Naive thymus-derived CD4-positive, alpha-beta T cell (primary cell): ENCODE measurements at regions not wholly inside any gene's neighbourhood (a gene's known extent, or its start where the extent isn't known, plus 50 kb on each side); places are given as distances from the start of the nearest gene placed in this dataset.

Experiments used
- ATAC-seq: fragments of 150-1000 bp; cut with Tn5 transposase; 2 replicates; pipeline ENCODE4 v1.10.0; 2021; ENCODE audit warnings: mild to moderate bottlenecking, moderate library complexity
- CTCF ChIA-PET: fragments of 350-600 bp; sonication (Branson Sonifier 250); formaldehyde crosslinking; loops from one replicate; lab custom pipeline; 2021; ENCODE audit warnings: antibody characterized with exemption; lab: Charles Lee
- POLR2A ChIA-PET: fragments of 350-600 bp; sonication (Branson Sonifier 250); formaldehyde crosslinking; loops from one replicate; lab custom pipeline; 2021; ENCODE audit warnings: antibody characterized with exemption, inconsistent platforms; lab: Charles Lee
- DNase-seq, 9 donors: peaks; one replicate each; pipeline versions ENCODE4 v3.0.0 to v3.0.0-alpha.2; 2020 to 2022; ENCODE audit warnings: mixed read lengths in 1 of 9
- H3K27ac ChIP-seq: one replicate; pipeline ENCODE4 v1.7.0; 2013; ENCODE audit warnings: mild to moderate bottlenecking, low read depth, low read length, moderate library complexity
- H3K27me3 ChIP-seq, 2 donors: one replicate each; pipeline ENCODE4 v1.7.0; 2013; ENCODE audit warnings: low read length in 2 of 2, mild to moderate bottlenecking in 2 of 2, moderate library complexity in 2 of 2; ENCODE audit not compliant: control insufficient read depth in 2 of 2, insufficient read depth in 2 of 2
- H3K36me3 ChIP-seq, 3 experiments: 1 replicate in 2 of 3; 2 replicates in 1 of 3; pipeline ENCODE4 v1.7.0; 2013; ENCODE audit warnings: low read length in 3 of 3, mild to moderate bottlenecking in 3 of 3, moderate library complexity in 1 of 3; ENCODE audit not compliant: insufficient read depth in 3 of 3, control insufficient read depth in 2 of 3
- H3K4me1 ChIP-seq, 2 donors: one replicate each; pipeline ENCODE4 v1.7.0; 2013; ENCODE audit warnings: low read length in 2 of 2, mild to moderate bottlenecking in 2 of 2, moderate library complexity in 1 of 2; ENCODE audit not compliant: control insufficient read depth in 2 of 2, insufficient read depth in 2 of 2
- H3K4me3 ChIP-seq: 2 replicates; pipeline ENCODE4 v1.7.0; 2013; ENCODE audit warnings: mild to moderate bottlenecking, low read length
- H3K9me3 ChIP-seq, 3 experiments: 1 replicate in 2 of 3; 2 replicates in 1 of 3; pipeline ENCODE4 v1.7.0; 2013; ENCODE audit warnings: low read length in 3 of 3; ENCODE audit not compliant: control insufficient read depth in 2 of 3
- H3K27ac Mint-ChIP-seq, 9 donors: one replicate each; pipeline ENCODE4 v1.8.0; 2020 to 2022; ENCODE audit warnings: mixed read lengths in 9 of 9, mild to moderate bottlenecking in 8 of 9, moderate library complexity in 5 of 9, inconsistent platforms in 2 of 9
- H3K27me3 Mint-ChIP-seq, 5 donors: one replicate each; pipeline ENCODE4 v1.8.0; 2021 to 2022; ENCODE audit warnings: mixed read lengths in 5 of 5, mild to moderate bottlenecking in 1 of 5
- H3K36me3 Mint-ChIP-seq, 5 donors: one replicate each; pipeline ENCODE4 v1.8.0; 2020 to 2022; ENCODE audit warnings: mixed read lengths in 5 of 5, mild to moderate bottlenecking in 3 of 5, inconsistent platforms in 1 of 5
- H3K4me1 Mint-ChIP-seq, 7 donors: one replicate each; pipeline ENCODE4 v1.8.0; 2020 to 2022; ENCODE audit warnings: mixed read lengths in 7 of 7, mild to moderate bottlenecking in 3 of 7, inconsistent platforms in 1 of 7
- H3K4me3 Mint-ChIP-seq, 10 donors: one replicate each; pipeline ENCODE4 v1.8.0; 2020 to 2022; ENCODE audit warnings: mild to moderate bottlenecking in 10 of 10, mixed read lengths in 10 of 10, moderate library complexity in 6 of 10, inconsistent platforms in 2 of 10
- H3K9me3 Mint-ChIP-seq, 11 donors: one replicate each; pipeline ENCODE4 v1.8.0; 2020 to 2022; ENCODE audit warnings: mixed read lengths in 11 of 11, mild to moderate bottlenecking in 4 of 11, inconsistent platforms in 1 of 11, moderate library complexity in 1 of 11
- intact Hi-C, 2 donors: fragments of 100-400 bp; cut with micrococcal nuclease; formaldehyde crosslinking; loops; one replicate each; pipeline ENCODE4 v1.15.1; 2023

DNA sequence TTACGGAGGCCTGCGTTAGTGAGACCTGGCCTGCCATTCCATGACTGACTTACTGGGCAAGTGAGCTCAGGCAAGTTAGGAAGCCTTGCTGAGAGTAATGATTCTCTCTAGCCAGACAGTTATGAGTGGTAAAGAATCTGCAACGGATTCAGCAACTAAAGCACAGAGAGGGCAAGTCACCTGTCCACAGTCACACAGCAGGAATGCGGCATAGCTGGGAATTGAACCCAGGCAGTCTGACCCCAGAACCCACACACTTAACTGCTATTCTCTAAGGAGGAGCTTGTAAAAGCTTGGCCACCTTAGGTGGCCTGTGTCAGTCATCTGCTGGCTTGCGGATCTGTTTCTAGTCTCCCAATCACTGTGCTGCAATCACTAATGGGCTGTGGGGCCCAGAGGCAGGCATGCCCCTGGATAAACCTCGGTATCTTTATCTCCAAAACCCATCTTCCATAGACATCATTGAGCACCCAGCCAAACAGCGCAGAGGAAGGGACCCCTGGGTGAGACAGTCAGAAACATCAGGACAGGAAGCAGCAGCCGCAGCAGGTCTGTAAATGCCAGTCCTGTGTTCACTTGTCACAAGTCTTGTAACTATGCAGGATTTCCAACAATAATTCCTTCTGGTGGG is 215.9 kb upstream of the KCNG1 start:
- Histone ChIP-seq H3K36me3 (no peaks in the 10 kb centered on the region), H3K27ac (no peak overlapping the region), H3K27me3 (no peaks in the 10 kb centered on the region), H3K4me1 (no peaks in the 10 kb centered on the region), H3K4me3 (no peak overlapping the region), H3K9me3 (peaks cover 0 to 6% (median 0%) of the 10 kb centered on the region in 3 experiments)
- no peak overlapping the region for H3K4me3 Mint-ChIP-seq
- ChIA-PET POLR2A (no interaction called here), CTCF (no interaction called here)
- no peak for DNase-seq
- ATAC-seq = no peak
- peaks cover 14 to 38% (median 30%) of the 10 kb centered on the region in 5 donors for H3K27me3 Mint-ChIP-seq
- H3K27ac Mint-ChIP-seq = no peak overlapping the region
- peaks cover 0 to 4% (median 0%) of the 10 kb centered on the region in 5 donors for H3K36me3 Mint-ChIP-seq
- H3K4me1 Mint-ChIP-seq = peaks cover 0 to 2% (median 0%) of the 10 kb centered on the region in 7 donors
- H3K9me3 Mint-ChIP-seq = peaks cover 5 to 21% (median 11%) of the 10 kb centered on the region in 11 donors
- intact Hi-C loops = no loop called here

DNA sequence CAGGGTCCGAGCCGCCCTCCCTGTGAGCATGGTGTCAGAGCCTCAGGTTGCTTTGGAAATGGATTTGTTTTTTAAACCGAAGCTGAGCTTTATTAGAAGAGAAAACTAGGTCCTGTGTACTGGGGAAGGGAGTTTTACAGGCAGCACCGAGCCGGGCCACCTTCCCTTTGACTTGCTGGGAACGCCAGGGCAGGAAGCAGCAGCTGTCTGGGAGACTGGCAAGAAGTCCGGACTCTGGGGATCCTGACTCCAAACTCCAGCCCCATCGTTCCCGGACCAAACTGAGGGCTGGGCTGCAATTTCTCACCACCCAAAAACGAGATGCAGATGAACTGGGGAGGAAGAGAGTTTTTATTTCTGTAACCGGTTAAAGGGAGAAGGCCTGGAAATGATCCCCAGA is 214.9 kb upstream of the KCNG1 start:
- peaks cover 0 to 4% (median 0%) of the 10 kb centered on the region in 5 donors for H3K36me3 Mint-ChIP-seq
- no peak for ATAC-seq
- POLR2A ChIA-PET = no interaction called here

GRCh38 chr20:51237278-51237677 is 214.4 kb upstream of the KCNG1 start:
- intact Hi-C loops = no loop called here
- Mint-ChIP-seq H3K36me3 (peaks cover 0 to 4% (median 0%) of the 10 kb centered on the region in 5 donors), H3K27ac (no peak overlapping the region), H3K4me1 (peaks cover 0 to 2% (median 0%) of the 10 kb centered on the region in 7 donors), H3K4me3 (no peak overlapping the region), H3K9me3 (peaks cover 0 to 8% (median 3%) of the 10 kb centered on the region in 11 donors), H3K27me3 (peaks cover 11 to 42% (median 29%) of the 10 kb centered on the region in 5 donors)
- ATAC-seq (no peak), DNase-seq (no peak)
- Histone ChIP-seq H3K9me3 (no peaks in the 10 kb centered on the region), H3K36me3 (no peaks in the 10 kb centered on the region), H3K27me3 (no peaks in the 10 kb centered on the region), H3K27ac (no peak overlapping the region), H3K4me1 (no peaks in the 10 kb centered on the region), H3K4me3 (no peak overlapping the region)
- POLR2A ChIA-PET = no interaction called here
- CTCF ChIA-PET = no interaction called here

More for the DNA sequence above, 214.9 kb upstream of the KCNG1 start:
- Histone ChIP-seq H3K4me1 (no peaks in the 10 kb centered on the region), H3K27me3 (no peaks in the 10 kb centered on the region), H3K36me3 (no peaks in the 10 kb centered on the region), H3K9me3 (peaks cover 0 to 5% (median 0%) of the 10 kb centered on the region in 3 experiments), H3K4me3 (no peak overlapping the region), H3K27ac (no peak overlapping the region)
- Mint-ChIP-seq H3K4me3 (no peak overlapping the region), H3K27me3 (peaks cover 11 to 42% (median 31%) of the 10 kb centered on the region in 5 donors), H3K9me3 (peaks cover under 1 to 13% (median 6%) of the 10 kb centered on the region in 11 donors), H3K4me1 (peaks cover 0 to 2% (median 0%) of the 10 kb centered on the region in 7 donors), H3K27ac (no peak overlapping the region)
- intact Hi-C loops = no loop called here
- no peak for DNase-seq
- CTCF ChIA-PET = no interaction called here

DNA sequence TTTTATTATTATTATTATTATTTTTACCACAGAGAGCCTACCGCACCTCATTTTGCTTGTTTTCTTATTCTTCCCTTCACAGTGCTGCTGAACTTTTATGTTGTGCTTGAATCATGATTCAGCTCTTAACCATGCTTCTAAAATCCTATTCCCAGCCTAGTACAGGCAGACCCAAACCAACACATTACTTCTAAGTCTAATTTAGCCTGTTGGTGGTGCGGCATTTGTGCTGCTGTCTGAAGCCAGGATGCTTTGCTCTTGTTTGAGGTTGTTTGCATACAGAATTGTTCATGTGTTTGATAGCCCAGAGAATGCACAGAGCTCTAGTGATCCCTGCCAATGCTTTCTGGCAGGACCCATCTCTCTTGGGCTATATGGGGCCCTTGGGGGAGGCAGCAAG is 213.5 kb upstream of the KCNG1 start:
- Mint-ChIP-seq H3K4me1 (peaks cover 0 to 2% (median 0%) of the 10 kb centered on the region in 7 donors), H3K27ac (no peak overlapping the region), H3K27me3 (peaks cover 11 to 37% (median 28%) of the 10 kb centered on the region in 5 donors), H3K36me3 (no peaks in the 10 kb centered on the region), H3K4me3 (no peak overlapping the region), H3K9me3 (peaks cover 0 to 4% (median 0%) of the 10 kb centered on the region in 11 donors)
- Histone ChIP-seq H3K9me3 (no peaks in the 10 kb centered on the region), H3K4me3 (no peak overlapping the region), H3K27ac (no peak overlapping the region), H3K36me3 (no peaks in the 10 kb centered on the region), H3K4me1 (no peaks in the 10 kb centered on the region), H3K27me3 (no peaks in the 10 kb centered on the region)
- POLR2A ChIA-PET = no interaction called here
- no peak for ATAC-seq
- intact Hi-C loops = no loop called here
- DNase-seq = no peak
- CTCF ChIA-PET = interaction anchor here (0.5 kb wide), 1 partner anchor 1004 kb away, joined by 4 read pairs; no protein-coding TSS in a partner anchor

- intact Hi-C loops = no loop called here
- H3K4me1 ChIP-seq = no peaks in the 10 kb centered on the region
- Mint-ChIP-seq H3K27me3 (peaks cover 9 to 40% (median 23%) of the 10 kb centered on the region in 5 donors), H3K27ac (no peak overlapping the region), H3K36me3 (no peaks in the 10 kb centered on the region), H3K4me1 (peaks cover 0 to 2% (median 0%) of the 10 kb centered on the region in 7 donors), H3K9me3 (peaks cover 0 to 7% (median 0%) of the 10 kb centered on the region in 11 donors), H3K4me3 (no peak overlapping the region)
- no peaks in the 10 kb centered on the region for H3K36me3 ChIP-seq
- DNase-seq = no peak
- no peak overlapping the region for H3K4me3 ChIP-seq
- no peak overlapping the region for H3K27ac ChIP-seq
- CTCF ChIA-PET = no interaction called here
- no peaks in the 10 kb centered on the region for H3K27me3 ChIP-seq
- POLR2A ChIA-PET = no interaction called here
- ATAC-seq = no peak
- H3K9me3 ChIP-seq = no peaks in the 10 kb centered on the region
Measured at GRCh38 chr20:51233345-51233744, 210.4 kb upstream of the KCNG1 start.

DNA sequence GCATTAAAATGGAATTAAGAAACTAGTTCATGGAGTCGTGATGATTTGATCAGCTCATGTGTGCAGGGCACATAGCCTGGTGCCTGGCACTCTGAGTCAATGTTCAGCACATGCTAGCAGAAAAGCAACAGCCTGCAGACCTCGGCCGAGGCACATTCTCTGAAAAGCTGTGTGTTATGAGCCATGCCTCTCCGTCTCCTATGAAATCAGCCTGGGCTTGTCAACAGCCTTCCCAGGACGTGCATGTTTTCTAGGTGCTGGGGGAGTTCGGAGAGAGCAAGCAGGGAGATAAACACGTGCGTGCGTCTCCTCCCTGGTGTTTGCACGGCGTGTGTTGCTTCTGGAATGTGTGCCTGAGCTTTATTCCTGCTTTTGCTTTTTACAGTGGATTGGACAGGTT is 207.8 kb upstream of the KCNG1 start:
- Histone ChIP-seq H3K9me3 (no peaks in the 10 kb centered on the region), H3K4me1 (no peaks in the 10 kb centered on the region), H3K27me3 (no peaks in the 10 kb centered on the region), H3K4me3 (no peak overlapping the region), H3K36me3 (no peaks in the 10 kb centered on the region), H3K27ac (no peak overlapping the region)
- H3K9me3 Mint-ChIP-seq = peaks cover 0 to 7% (median 0%) of the 10 kb centered on the region in 11 donors
- no peaks in the 10 kb centered on the region for H3K4me1 Mint-ChIP-seq
- DNase-seq (no peak), ATAC-seq (no peak)
- ChIA-PET POLR2A (no interaction called here), CTCF (no interaction called here)
- no peaks in the 10 kb centered on the region for H3K36me3 Mint-ChIP-seq
- H3K27ac Mint-ChIP-seq = no peak overlapping the region
- no peak overlapping the region for H3K4me3 Mint-ChIP-seq
- intact Hi-C loops = no loop called here
- peaks cover 7 to 31% (median 14%) of the 10 kb centered on the region in 5 donors for H3K27me3 Mint-ChIP-seq

DNA sequence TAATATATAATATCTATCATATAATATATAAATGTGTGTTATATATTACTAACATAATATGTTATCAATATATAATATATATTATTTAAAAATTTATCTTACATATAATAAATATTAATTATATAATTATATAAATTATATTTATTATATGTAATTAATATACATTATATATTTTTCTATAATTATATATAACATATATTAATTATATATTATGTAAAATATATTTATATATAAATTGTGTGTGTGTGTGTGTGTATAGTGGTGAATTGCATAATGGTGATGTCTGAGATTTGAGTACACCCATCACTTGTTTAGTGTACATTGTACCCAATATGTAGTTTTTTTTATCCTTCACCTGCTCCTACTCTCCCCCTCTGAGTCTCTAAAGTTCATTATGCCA is 205.9 kb upstream of the KCNG1 start:
- peaks cover 0 to 17% (median 3%) of the 10 kb centered on the region in 5 donors for H3K27me3 Mint-ChIP-seq
- no peaks in the 10 kb centered on the region for H3K36me3 Mint-ChIP-seq
- CTCF ChIA-PET = no interaction called here
- DNase-seq (no peak), ATAC-seq (no peak)
- intact Hi-C loops = loop anchor here in 1 of 2 donors (10.0 kb wide), 1 partner anchor 396 kb away; no protein-coding TSS in a partner anchor
- H3K9me3 Mint-ChIP-seq = peaks cover 0 to 7% (median 0%) of the 10 kb centered on the region in 11 donors
- H3K4me1 Mint-ChIP-seq = no peaks in the 10 kb centered on the region
- H3K27ac Mint-ChIP-seq = no peak overlapping the region
- Histone ChIP-seq H3K27ac (no peak overlapping the region), H3K4me1 (no peaks in the 10 kb centered on the region), H3K9me3 (no peaks in the 10 kb centered on the region), H3K36me3 (no peaks in the 10 kb centered on the region), H3K4me3 (no peak overlapping the region), H3K27me3 (no peaks in the 10 kb centered on the region)
- H3K4me3 Mint-ChIP-seq = no peak overlapping the region
- POLR2A ChIA-PET = no interaction called here
